Panc1 (cell line): ENCODE measurements at regions not wholly inside any gene's neighbourhood (a gene's known extent, or its start where the extent isn't known, plus 50 kb on each side); places are given as distances from the start of the nearest gene placed in this dataset.

Source experiments
- ATAC-seq: fragments of 200-7000 bp; cut with Tn5 transposase; 2 replicates; pipeline ENCODE4 v1.9.1; 2020; ENCODE audit warnings: mild to moderate bottlenecking, moderate library complexity
- BruUV-seq: library from RNA; stranded (reverse); fragments of 400-500 nt; replicated peaks from 2 replicates; lab custom pipeline; 2021; lab: Mats Ljungman, UMichigan
- CTCF ChIA-PET: fragments of 300-600 bp; sonication (Branson Sonifier 250); formaldehyde crosslinking; loops from one replicate; lab custom pipeline; 2022; ENCODE audit warnings: antibody characterized with exemption; lab: Charles Lee
- POLR2A ChIA-PET: fragments of 300-600 bp; sonication (Branson Sonifier 250); formaldehyde crosslinking; loops from one replicate; lab custom pipeline; 2022; ENCODE audit warnings: antibody characterized with exemption; lab: Charles Lee
- DNase-seq: peaks from one replicate; pipeline ENCODE4 v3.0.0-alpha.2; 2010; ENCODE audit warnings: low read depth, low spot score
- H3K27ac ChIP-seq: 2 replicates; pipeline ENCODE4 v1.5.1; 2011; ENCODE audit warnings: mild to moderate bottlenecking, low read length, inconsistent platforms
- H3K27me3 ChIP-seq: fragments of 200-500 bp; sonication (Bioruptor generic); 2 replicates; pipeline ENCODE4 v1.6.0; 2014; ENCODE audit warnings: low read length, inconsistent platforms; ENCODE audit not compliant: control insufficient read depth, insufficient read depth
- H3K36me3 ChIP-seq: fragments of 200-500 bp; sonication (Bioruptor generic); 2 replicates; pipeline ENCODE4 v1.5.1; 2014; ENCODE audit warnings: inconsistent platforms, mild to moderate bottlenecking, low read length, moderate library complexity; ENCODE audit not compliant: control insufficient read depth, insufficient read depth
- H3K4me1 ChIP-seq: 2 replicates; pipeline ENCODE4 v1.5.1; 2011; ENCODE audit warnings: inconsistent platforms, mild to moderate bottlenecking, low read length, moderate library complexity; ENCODE audit not compliant: control insufficient read depth, insufficient read depth
- H3K4me3 ChIP-seq, 2 experiments: 2 replicates each; pipeline ENCODE4 v1.5.1; 2011 to 2012; ENCODE audit warnings: low read depth in 2 of 2, low read length in 2 of 2, mild to moderate bottlenecking in 2 of 2, inconsistent platforms in 1 of 2, moderate library complexity in 1 of 2
- H3K9me3 ChIP-seq: fragments of 200-500 bp; sonication (Bioruptor generic); 2 replicates; pipeline ENCODE4 v1.5.1; 2014; ENCODE audit warnings: low read depth, mild to moderate bottlenecking, inconsistent platforms, low read length, moderate library complexity; ENCODE audit not compliant: control insufficient read depth, insufficient read depth
- POLR2AphosphoS5 ChIP-seq: IDR thresholded peaks from 2 replicates; pipeline ENCODE4 v1.6.1; 2012; ENCODE audit warnings: mild to moderate bottlenecking, low read depth, low read length, moderate library complexity
- REST ChIP-seq, 2 experiments: IDR thresholded peaks; 2 replicates each; pipeline ENCODE4 v1.6.1; 2011 to 2012; ENCODE audit warnings: low read depth in 2 of 2, control low read depth in 1 of 2, low read length in 1 of 2, mild to moderate bottlenecking in 1 of 2, moderate library complexity in 1 of 2; ENCODE audit not compliant: insufficient read depth in 1 of 2
- SIN3A ChIP-seq: IDR thresholded peaks from 2 replicates; pipeline ENCODE4 v1.6.1; 2012; ENCODE audit warnings: low read depth, mild to moderate bottlenecking, low read length, moderate library complexity, borderline replicate concordance; ENCODE audit not compliant: insufficient read depth
- TCF7L2 ChIP-seq: IDR thresholded peaks from 2 replicates; pipeline ENCODE4 v1.6.1; 2011; ENCODE audit warnings: mild to moderate bottlenecking, low read depth, low read length, inconsistent platforms
- in situ Hi-C: cut with HindIII; loops from 2 replicates; pipeline ENCODE4 v1.10.0; 2016; ENCODE audit warnings: low sequenced_read_pairs, low pct_unique_long_range_greater_than_20kb
- intact Hi-C: fragments of 100-400 bp; cut with micrococcal nuclease; formaldehyde crosslinking; loops from one replicate; pipeline ENCODE4 v1.10.0; 2022; ENCODE audit not compliant: unreplicated experiment
- TF ChIP-seq, protein P1 (sequence below): fragments of 450-650 bp; IDR thresholded peaks from 2 replicates; pipeline ENCODE4 v1.5.1; 2017; ENCODE audit warnings: mild to moderate bottlenecking

DNA sequence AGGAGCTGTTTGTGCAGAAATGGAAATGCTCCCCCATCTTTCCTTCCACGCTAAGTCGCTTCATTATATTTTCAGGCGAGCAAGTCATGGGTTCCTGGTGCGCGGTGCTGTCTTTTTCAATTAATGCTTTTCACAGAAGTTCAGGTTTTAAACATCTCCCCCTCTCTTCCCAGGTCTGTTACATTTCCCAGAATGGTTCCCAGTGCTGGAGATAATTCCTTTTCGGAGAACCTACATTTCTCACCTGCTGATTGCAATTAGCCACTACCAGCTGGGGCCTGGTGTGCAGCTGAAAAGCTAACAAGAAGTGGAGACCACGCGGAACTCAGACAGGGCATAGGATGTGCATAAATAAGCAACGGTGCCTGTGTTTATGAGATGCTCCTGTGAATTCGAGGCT lies 217.8 kb downstream of the MID1IP1 start:
- Histone ChIP-seq H3K27me3 (no peaks in the 10 kb centered on the region), H3K27ac (no peak overlapping the region), H3K9me3 (no peaks in the 10 kb centered on the region), H3K4me3 (no peak overlapping the region), H3K4me1 (no peaks in the 10 kb centered on the region), H3K36me3 (no peaks in the 10 kb centered on the region)
- ATAC-seq (no peak), DNase-seq (no peak)
- TF ChIP-seq TCF7L2 = no peak
- no peak for TF ChIP-seq SIN3A
- TF ChIP-seq, protein P1, sequence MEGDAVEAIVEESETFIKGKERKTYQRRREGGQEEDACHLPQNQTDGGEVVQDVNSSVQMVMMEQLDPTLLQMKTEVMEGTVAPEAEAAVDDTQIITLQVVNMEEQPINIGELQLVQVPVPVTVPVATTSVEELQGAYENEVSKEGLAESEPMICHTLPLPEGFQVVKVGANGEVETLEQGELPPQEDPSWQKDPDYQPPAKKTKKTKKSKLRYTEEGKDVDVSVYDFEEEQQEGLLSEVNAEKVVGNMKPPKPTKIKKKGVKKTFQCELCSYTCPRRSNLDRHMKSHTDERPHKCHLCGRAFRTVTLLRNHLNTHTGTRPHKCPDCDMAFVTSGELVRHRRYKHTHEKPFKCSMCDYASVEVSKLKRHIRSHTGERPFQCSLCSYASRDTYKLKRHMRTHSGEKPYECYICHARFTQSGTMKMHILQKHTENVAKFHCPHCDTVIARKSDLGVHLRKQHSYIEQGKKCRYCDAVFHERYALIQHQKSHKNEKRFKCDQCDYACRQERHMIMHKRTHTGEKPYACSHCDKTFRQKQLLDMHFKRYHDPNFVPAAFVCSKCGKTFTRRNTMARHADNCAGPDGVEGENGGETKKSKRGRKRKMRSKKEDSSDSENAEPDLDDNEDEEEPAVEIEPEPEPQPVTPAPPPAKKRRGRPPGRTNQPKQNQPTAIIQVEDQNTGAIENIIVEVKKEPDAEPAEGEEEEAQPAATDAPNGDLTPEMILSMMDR = no peak
- TF ChIP-seq REST (IDR thresholded peaks at IDR 0.05; ENCODE audit: insufficient read depth in 1 of 2, low read depth in 2 of 2, low read length in 1 of 2) = no peak
- POLR2A ChIA-PET = no interaction called here
- in situ Hi-C loops = no loop called here
- no TSS peak for BruUV-seq
- intact Hi-C loops = no loop called here
- CTCF ChIA-PET = no interaction called here

DNA sequence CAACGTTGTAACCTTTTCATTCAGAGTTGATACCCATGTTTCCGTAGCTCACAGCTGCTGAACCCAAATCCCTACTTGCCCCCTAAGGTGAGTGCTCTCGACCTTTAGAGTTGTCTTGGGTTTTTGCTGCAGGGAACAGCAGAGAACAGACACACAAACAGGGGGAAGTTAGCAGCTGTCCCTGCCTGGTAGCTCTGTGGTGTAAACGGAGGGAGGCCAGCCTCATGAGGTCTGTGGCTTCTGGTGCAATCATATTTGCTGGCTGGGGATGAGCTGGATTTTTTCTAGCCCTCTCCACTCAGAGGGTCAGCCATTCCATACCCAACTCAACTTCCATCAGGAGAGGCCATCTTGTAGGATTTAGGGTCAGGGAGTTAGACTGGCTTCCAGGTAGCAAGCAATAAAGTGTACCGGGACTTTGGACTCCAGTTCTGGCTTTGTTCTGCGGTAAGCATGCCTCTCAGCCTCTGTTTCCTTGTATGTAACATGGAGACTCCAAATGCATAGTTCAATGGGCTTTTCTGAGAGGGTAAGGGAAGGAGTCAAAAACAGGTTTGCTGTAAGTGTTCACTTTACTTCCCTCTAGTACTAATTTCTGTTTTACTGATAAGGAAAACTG lies 218.9 kb downstream of the MID1IP1 start:
- no TSS peak for BruUV-seq

More for the DNA sequence above, 218.9 kb downstream of the MID1IP1 start:
- Histone ChIP-seq H3K9me3 (no peaks in the 10 kb centered on the region), H3K4me1 (no peaks in the 10 kb centered on the region), H3K36me3 (no peaks in the 10 kb centered on the region), H3K4me3 (no peak overlapping the region), H3K27ac (no peak overlapping the region), H3K27me3 (no peaks in the 10 kb centered on the region)
- DNase-seq (no peak), ATAC-seq (no peak)
- in situ Hi-C loops = no loop called here
- ChIA-PET CTCF (no interaction called here), POLR2A (no interaction called here)
- TF ChIP-seq POLR2AphosphoS5 (no peak), SIN3A (no peak), REST (IDR thresholded peaks at IDR 0.05; ENCODE audit: insufficient read depth in 1 of 2, low read depth in 2 of 2, low read length in 1 of 2) (no peak), TCF7L2 (no peak)
- TF ChIP-seq, protein P1 = no peak
- intact Hi-C loops = no loop called here
